NCI-H128 (cell line): ENCODE measurements at regions not wholly inside any gene's neighbourhood (a gene's known extent, or its start where the extent isn't known, plus 50 kb on each side); places are given as distances from the start of the nearest gene placed in this dataset.

Experiments used
- DNase-seq: peaks from one replicate; lab custom pipeline; 2025; ENCODE audit not compliant: unreplicated experiment; lab: John Stamatoyannopoulos, UW

- DNase-seq: no peak
Measured at GRCh38 chr11:109153836-109154235, 268.2 kb upstream of the C11orf87 start.

- no peak for DNase-seq
Measured at GRCh38 chr11:109155291-109155690, 266.7 kb upstream of the C11orf87 start.

DNA sequence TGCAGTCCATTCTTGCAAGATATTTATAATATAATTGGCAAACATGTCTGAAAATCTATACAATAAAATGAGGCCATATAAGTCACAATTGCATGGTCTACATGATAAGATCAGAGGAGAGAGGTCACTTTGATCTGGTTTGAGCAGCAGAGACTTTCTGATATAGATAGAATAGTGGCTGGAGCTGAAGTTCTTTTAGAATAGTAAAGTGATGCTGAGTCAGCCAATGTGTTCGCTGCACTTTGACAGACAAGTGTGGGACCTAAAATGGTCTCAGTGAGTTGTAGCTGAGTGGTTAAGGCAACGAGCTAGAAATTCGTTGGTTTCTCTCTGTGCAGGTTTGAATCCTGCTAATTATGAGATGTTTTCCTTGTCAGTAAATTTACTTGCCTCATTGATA is 257.0 kb upstream of the C11orf87 start:
- no peak for DNase-seq

- DNase-seq: no peak
Measured at GRCh38 chr11:109166441-109166840, 255.5 kb upstream of the C11orf87 start.

DNA sequence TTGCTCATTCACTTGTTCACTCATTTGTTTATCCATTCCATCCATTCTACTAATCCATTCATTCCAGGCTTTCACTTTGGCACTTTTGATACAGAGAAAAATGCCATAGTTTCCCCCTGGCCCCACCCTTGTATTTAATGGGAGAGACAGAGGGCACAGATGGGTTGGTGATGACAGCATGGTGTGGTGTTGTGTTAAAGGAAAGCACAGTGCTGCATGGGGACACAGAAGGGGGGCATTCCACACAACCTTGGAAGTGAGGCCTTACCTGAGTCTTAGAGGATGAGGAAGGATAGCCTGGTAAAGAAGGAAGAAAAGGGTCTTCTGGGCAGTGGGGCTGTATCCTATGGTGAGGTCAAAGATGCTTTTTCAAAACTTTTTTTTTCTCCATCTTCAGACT is 248.5 kb upstream of the C11orf87 start:
- DNase-seq: no peak

GRCh38 chr11:109184376-109184775 is 237.6 kb upstream of the C11orf87 start:
- no peak for DNase-seq

- DNase-seq: no peak
Measured at GRCh38 chr11:109192864-109193263, 229.1 kb upstream of the C11orf87 start.

GRCh38 chr11:109193880-109194279 is 228.1 kb upstream of the C11orf87 start:
- DNase-seq: no peak

GRCh38 chr11:109196016-109196415 is 226.0 kb upstream of the C11orf87 start:
- DNase-seq: no peak

- no peak for DNase-seq
Measured at GRCh38 chr11:109197656-109198055, 224.3 kb upstream of the C11orf87 start.

- DNase-seq: no peak
Measured at GRCh38 chr11:109203176-109203575, 218.8 kb upstream of the C11orf87 start.

DNA sequence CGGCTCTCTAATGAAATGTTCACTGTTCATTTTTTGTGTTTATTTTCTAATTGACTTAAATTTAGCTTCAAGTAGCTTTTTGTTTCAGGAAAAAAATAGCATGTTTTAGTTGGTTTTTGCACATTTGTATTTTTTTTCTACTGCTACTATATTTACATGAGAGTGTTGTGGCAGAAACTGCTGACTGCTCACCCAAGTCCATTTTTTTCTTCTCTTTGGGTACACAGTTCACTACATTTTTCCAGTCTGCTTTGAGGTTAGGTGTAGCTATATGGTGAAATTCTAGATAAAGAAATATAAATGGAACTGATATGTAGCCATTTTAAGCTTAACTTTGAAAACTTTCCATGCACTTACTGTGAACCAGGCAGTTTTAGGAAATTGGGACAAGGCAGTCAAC is 216.7 kb upstream of the C11orf87 start:
- no peak for DNase-seq

- no peak for DNase-seq
Measured at GRCh38 chr11:109208121-109208520, 213.9 kb upstream of the C11orf87 start.

- DNase-seq: no peak
Measured at GRCh38 chr11:109209572-109209971, 212.4 kb upstream of the C11orf87 start.

DNA sequence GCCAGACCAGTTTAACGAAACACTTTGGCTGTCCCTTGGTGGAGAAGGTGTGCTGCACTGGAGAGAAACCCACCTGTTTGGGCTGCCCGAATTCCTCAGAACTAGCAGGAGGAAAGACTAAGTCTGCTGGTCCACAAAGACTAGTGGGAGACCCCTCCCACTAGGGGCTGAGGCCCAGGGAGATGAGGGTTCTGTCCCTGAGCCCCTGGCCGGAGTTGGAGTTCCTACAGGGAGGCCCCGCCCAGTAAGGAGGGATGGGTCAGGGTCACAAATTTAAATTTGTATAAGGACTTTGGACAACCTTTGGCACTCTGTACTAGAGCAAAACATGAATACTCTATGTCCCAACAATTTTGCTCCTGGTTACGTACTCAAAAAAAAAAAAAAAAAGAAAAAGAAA is 200.8 kb upstream of the C11orf87 start:
- no peak for DNase-seq

DNA sequence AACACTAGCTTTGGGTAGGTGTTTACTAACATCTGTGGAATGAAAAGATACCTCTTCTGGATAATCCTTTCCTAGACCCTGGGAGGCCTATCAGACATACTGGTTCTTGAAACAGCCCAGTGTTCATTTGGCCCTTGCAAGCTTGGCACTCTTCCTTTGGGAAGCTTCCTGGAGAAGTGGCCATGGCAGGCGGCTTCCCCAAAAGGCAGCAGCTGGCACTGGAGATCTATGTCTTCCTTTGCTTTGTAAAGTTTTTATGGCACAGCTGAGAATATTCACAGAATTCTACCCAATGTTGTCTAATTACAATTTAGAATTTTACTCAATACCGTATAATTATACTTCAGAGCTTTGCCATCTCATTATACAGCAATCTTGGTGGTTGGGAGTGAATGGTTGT is 199.2 kb upstream of the C11orf87 start:
- DNase-seq: no peak

GRCh38 chr11:109223451-109223850 is 198.5 kb upstream of the C11orf87 start:
- no peak for DNase-seq

DNA sequence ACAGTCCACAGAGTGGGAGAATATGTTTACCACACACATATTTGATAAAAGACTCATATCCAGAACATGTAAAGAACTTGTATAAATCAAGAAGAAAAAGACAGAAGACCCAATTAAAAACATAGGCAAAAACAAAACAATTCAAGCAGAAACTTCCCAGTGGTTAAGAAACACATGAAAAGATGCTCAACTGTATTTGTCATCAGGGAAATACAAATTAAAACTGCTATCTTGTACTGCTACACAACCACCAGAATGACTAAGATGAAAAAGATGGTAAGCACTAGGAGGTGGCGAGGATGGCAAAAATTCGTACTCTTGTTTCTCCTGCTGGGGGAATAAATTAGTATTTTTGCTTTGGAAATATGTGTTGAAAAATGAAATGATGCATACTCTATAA is 192.3 kb upstream of the C11orf87 start:
- DNase-seq: no peak

DNA sequence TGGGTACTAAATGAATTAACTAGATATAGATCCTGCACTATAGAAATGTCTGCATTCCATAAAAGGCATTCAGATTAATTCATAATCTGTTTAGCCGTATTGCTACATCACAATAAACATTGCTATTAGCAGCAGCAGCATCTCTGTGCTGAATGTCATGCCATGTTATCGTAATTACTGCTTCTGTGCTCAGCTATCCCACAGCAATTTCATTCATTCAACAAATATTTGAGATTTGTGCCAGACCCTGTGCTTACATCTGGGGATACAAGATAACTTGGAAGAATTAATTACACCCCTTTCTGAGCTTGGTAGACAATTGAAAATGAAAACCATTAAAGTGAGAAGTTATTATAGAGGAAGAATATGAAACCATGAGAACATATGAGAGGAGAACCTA is 185.8 kb upstream of the C11orf87 start:
- DNase-seq: no peak

GRCh38 chr11:109236696-109237095 is 185.3 kb upstream of the C11orf87 start:
- no peak for DNase-seq

GRCh38 chr11:109237636-109238035 is 184.4 kb upstream of the C11orf87 start:
- no peak for DNase-seq

GRCh38 chr11:109241988-109242536 is 179.9 kb upstream of the C11orf87 start:
- no peak for DNase-seq

- DNase-seq: no peak
Measured at GRCh38 chr11:109247071-109247470, 174.9 kb upstream of the C11orf87 start.

DNA sequence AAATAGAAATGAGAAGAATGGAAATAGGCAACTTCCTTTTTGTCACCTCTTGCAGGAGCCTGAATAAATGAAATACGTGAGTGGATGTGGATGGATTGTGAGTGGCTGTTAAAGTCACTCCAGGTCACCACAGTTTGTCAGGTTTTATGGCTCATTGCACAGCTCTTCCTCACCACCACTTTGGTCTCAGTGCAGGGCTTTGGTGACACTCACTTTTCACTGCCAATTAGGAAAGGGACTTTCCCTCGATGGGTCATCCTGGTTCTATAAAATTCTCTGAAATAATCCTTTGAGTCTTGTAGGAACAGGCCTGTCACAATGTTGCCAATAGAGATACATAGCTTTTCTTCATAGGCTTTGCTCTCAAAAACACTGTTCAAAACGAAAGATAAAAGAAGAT is 172.4 kb upstream of the C11orf87 start:
- no peak for DNase-seq
